ENCODE measurements at regions not wholly inside any gene's neighbourhood (a gene's known extent, or its start where the extent isn't known, plus 50 kb on each side); places are given as distances from the start of the nearest gene placed in this dataset.

DNA sequence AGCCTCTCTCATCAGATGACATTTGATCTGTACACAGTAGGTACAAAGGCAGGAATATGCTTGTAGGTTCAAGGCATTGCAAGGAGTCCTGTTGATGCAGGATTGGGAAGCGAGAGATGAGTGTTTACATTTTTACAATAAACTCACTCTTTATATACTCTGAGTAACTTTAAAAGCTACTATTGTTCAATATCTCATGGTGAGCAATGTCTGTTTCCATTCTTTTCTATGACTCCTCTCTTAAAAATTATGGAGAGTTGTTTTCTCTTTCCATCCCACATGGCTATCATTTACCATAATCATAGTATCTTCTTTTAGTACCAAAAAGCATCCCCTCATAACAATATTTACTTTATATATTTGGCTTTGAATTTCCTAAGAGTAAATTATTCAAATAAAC lies 314.0 kb upstream of the CDIN1 start:
- no peak for DNase-seq (ENCODE audit: low spot score)

DNA sequence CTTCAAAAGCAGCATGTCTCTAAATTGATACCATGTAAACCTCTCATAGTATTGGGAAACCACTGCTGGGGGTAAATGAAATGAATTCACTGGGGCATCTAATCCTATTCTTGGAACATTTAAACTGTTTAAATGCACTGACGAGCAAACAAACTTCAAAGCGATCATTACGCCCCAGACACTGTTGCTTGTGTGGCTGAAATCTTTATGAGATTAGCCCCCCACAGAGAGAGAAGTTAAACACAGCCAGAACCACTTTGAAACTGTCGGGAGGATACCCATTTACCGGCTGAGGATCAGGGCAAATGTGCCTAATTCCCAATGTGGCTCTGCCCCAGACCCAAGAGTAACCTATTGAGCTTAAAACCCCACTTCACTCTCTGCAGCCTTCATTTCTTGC lies 308.4 kb upstream of the CDIN1 start:
- DNase-seq (ENCODE audit: low spot score), result no peak

DNA sequence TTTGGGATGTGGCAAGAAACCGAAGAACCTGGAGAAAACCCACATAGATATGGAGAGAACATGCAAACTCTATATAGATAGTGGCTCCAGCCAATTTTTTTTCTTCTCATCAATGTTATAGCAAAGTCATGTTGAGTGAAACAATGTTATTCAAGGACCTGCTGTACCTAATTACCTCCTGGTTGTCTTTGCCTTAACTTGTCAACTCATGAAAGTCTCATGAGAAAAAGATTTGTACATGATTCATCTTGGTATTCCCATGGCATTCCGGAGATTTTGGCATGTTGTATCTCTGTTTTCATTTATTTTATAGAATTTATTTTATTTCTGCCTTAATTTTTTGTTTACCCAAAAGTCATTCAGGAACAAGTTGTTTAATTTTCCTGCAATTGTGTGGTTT lies 303.8 kb upstream of the CDIN1 start:
- DNase-seq (ENCODE audit: low spot score), result no peak

DNA sequence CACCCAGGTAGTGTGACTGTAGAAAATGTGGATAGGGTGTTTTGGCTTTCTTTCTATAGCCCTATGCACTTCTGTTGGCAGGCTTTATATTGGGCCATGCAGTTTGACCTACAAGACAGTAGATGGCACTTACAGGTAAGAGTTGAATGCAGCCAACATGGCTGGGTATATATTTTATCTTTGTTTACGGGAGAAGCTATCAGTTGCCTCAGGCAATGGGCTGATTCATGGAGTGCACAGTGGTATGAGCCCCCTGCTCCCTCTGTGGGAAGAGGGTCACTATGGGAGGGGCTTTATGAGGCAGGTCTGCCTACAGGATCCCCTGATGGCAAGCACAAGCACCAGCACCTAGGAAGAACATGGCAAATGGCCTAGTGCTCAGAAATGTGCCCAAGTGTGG lies 301.2 kb upstream of the CDIN1 start:
- no peak for DNase-seq (ENCODE audit: low spot score)

DNA sequence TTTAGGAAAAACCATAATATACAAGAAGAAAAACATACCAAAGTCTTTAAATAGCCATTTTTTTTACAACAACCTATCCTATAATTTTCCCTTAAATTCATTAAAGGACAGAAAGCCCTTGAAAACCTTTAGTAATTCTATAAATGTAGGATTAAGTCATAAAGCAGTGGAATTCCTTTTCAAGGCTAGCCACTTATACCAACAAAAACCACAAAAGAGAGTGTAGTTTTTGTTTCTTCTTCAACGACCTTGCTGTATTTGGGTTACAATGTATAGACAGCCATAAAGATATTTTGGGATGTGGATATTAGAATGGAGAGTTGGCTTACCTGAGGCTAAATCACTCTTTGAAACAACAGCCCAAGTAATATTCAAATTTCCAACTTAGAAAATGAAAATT lies 296.6 kb upstream of the CDIN1 start:
- no peak for DNase-seq (ENCODE audit: low spot score)

DNA sequence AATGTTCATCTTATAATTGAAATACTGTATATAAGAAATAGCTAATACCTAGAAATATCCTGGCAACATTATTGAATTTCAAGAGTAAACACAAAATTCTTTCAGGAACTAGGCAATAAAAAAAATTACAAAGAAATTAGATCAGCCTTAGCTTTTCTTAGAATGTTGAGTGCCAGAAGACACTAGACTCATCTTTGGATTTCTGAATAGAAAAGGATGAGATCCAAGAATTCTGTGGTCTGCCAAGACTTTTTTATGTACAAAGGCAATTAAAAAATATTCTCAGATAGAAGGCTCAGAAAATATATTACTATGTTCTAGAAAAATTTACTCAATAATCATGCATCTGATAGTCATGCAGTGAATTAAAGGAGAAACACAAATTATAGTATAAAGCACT lies 294.5 kb upstream of the CDIN1 start:
- DNase-seq (ENCODE audit: low spot score), result no peak

DNA sequence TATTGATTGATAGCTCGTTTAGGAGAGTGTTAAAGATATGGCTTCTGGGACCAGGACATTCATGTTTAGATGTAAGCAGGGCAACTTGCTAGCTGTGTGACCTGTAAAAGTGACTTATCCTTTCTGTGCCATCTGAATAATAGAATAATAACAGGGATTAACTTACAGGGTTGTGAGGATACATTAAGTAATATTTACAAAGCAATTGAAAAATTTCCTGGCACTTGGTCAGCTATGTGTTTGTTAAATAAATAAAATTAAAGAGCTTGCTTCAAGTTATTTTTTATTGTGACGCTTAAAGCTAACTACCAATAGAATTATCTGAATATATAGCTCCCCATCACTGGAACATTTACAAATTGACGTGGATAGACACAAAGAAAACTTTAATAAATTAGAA lies 287.9 kb upstream of the CDIN1 start:
- DNase-seq (ENCODE audit: low spot score), result no peak

DNA sequence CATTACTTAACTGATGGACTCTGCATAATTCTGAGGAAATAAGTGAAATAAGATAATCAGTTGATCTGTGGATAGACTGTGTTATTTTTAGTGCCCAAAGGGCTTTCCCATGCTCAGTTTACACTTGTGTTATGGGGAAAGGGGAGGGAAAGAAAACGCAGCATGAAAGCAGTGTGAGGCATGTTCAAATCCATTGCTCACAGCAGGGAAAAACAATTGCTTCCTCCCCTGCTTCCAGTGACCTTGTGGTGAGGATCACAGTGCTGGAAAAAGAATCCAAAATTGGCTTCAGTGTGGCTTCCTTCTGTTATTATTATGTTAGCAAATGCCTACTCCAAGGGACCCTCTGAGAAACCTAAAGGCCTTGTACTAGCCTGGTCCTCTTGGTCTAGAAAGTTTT lies 285.1 kb upstream of the CDIN1 start:
- DNase-seq (ENCODE audit: low spot score), result no peak

DNA sequence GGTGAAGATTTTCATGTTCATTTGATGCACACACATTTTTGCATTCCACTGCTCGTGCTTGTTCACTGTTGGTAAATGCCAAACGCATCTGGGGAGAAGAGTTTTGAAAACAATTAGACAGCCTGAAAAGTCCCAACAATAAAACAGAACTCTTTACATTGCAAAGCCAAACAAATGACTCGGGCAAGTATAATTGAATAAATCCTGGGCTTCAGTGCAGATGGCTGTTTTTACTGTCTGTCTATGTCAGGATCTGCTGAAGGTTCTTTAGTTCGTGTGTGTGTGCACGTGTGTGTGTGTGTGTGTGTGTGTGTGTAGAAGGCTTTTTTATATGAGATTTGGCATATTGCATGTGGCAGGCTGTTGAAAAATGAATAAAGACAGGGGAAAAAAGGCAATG lies 277.5 kb upstream of the CDIN1 start:
- DNase-seq (ENCODE audit: low spot score), result no peak

DNA sequence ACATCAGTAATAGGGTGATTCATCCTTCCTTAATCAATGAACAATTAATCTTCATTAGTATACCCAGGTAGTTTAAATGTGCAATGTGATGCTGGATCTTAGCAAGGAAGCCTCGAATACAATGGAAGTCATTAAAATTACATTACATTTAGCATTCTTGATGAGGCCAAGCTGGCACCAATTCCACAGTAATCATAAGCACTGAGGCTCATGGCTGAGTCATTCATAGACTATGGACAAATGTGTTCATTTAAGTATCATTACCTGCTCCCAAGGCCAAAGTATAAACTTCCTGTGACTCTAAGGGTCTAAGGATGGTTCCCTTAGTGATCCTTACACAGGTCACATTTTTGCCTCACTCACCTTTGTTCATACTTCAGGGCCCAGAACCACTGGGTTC lies 266.4 kb upstream of the CDIN1 start:
- no peak for DNase-seq (ENCODE audit: low spot score)

DNA sequence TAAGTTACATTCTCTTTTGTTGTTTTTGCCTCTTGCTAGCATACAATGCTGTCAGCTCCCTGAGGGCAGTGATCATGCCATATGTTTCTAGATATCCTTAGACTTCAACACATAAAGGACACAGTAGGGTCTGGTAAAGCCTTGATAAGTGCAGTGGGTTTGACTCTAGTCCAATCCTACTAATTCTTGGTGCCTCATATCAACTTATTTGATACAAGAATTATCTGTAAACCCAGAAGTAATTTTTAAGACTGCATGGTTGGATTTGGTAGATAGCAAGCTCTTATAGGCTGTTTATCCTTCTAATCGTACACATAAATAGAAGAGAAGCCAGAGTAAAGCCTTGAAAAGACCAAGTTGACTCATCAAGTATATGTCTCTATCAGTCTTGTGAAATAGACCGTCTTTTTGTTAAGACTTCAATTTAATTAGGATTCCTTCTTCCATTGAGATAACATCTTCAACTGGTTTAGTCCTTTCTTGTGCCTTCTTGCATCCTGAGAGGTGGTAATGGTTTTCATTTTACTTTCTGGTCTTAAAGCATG lies 265.6 kb upstream of the CDIN1 start:
- DNase-seq (ENCODE audit: low spot score), result no peak

DNA sequence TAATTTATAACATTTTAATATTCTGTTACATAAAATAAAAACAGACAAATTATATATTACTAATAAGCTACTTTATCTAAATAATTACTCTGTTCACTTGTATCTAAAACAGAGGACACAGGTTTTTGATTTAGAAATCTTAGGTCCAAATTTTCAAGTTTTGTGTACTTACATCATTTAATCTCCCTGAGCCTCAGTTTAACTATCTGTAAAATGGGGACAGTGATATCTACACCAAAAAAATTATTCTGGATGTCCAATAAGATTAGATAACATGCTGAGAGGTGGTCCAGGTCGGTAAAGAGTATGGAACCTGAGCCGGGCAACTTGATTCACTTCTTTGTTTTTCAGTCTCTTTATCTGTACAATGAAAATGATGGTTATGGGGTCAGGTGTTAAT lies 263.8 kb upstream of the CDIN1 start:
- no peak for DNase-seq (ENCODE audit: low spot score)

DNA sequence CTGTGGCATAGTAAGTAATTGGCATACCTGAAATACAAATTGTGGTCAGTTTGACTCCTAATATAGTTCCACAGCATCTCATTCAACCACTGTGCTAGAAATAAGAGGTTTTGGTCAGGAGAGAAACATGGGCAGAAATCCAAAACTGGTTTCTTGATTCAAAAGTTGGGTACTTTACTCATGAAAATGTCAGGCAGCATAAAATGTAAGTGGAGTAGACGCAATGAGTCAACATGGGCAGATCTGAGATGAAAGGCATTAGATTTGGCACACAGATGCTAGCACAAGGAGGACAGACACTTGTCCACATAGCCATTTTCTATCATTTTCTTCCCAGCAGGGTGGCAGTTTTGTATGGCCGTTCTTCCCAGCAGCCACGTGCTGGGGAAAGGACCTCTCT lies 255.8 kb upstream of the CDIN1 start:
- DNase-seq (ENCODE audit: low spot score), result no peak

DNA sequence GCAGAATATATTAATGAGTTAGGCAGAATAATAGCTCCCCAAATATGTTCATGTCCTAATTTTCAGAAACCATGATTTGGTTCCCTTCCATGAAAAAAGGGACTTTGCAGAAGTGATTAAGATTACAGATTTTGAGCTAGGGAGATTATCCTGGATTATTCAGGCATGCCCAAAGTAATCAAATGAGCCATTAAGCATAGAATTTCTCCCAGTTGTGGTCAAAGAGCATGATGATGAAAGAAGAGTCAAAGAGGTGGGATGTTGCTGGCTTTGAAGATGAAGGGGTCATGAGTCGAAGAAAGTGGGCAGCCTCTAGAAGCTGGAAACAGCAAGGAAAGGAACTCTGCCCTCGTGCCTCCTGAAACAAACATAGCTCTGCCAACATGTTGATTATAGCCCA lies 254.2 kb upstream of the CDIN1 start:
- no peak for DNase-seq (ENCODE audit: low spot score)

DNA sequence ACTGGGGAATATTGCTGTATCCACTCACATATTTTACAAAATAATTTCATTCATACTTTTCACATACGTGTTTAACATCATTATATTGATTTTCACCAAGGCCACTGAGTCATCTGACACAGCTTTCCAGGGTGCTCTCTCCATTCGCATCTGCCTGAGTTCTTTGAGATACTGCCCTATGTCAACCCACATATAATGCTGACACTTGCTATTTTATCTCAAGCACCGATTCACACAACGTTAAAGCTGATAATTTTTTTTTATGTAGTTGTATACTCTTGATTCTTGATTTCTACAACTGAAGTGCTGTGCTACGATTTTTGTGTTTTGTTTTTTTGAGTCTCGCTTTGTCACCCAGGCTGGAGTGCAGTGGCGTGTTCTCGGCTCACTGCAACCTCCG lies 249.8 kb upstream of the CDIN1 start:
- no peak for DNase-seq (ENCODE audit: low spot score)

DNA sequence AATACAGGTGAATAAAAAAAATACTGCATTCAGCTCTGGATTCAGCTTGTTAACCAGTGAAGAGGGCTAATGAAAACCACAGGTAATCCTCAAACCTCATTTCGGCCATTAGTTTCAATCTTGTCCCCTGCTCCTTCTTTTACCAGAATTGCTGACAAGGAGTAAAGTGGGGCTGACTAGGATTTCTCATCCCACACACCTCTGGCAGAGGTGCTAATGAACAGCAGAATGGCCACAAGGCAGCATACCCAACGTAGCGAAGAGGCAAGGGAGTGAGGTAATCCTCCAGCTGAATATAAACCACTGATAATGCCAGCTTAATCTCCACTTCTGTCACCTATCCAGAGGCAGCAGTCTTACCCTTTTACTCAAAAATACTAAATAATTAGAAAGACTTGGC lies 248.8 kb upstream of the CDIN1 start:
- no peak for DNase-seq (ENCODE audit: low spot score)

DNA sequence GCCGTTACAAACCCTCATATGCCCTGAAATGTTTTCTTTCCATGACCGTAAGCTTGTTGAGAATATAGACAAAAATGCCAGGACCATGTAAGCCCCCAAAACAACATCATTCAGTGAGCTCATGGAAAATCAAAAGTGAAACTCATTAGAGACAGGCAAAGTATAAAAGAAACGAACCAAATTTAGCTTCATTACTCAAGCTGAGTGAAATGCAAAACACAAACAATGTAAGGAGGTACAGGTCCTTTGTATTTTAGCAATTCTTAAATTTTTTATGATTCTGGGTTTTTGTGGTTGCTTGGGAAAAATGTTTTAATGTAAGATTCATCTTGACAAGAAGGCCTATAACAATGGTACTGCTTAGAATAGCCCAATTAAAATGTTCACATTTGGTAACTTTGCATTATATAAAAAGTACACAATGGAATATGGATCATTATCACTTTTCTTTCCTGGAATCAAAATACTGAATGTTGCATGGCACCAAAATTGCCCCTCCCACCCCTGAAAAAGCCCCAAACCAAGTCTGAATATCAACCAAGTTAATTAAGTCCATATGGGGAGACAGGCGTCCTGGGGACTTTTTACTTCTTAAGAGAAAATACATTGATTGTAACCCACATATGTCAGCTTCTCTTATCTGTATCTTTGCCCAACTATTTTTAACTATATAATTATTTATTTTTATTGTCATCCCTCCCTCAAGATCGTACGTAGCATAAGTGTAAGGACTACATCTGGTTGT lies 247.7 kb upstream of the CDIN1 start:
- DNase-seq (ENCODE audit: low spot score), result no peak

DNA sequence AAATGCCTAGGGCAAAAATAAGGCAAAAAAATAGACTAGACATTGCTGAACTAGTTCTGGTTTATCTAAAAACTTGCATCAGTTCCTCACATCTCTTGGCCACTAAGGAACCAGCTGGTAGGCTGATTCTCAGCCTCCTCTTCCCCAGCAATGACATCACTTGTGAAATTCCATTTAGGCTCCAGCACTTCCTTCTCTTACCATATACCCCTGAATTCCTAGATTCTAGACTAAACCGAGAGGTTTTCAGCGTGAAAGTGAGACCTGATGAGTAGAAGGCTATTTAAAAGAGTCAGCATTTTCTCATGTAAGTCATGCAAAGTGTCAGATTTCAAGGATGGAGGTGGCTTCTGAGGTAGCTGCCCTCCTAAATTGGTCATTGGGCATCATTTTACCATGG lies 247.1 kb upstream of the CDIN1 start:
- no peak for DNase-seq (ENCODE audit: low spot score)

DNA sequence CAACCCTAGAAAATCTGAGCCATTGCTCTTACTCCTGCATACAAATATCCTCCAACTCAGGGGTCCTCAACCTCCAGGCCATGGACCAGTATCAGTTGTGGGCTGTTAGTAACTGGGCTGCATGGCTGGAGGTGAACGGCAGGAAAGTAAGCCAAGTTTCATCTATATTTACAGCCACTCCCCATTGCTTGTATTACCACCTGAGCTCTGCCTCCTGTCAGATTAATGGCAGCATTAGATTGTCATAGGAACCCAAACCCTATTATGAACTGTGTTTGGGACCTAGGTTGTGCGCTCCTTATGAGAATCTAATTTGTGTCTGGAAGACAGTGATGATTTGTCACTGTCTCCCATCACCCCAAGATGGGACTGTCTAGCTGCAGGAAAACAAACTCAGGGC lies 246.5 kb upstream of the CDIN1 start:
- no peak for DNase-seq (ENCODE audit: low spot score)

DNA sequence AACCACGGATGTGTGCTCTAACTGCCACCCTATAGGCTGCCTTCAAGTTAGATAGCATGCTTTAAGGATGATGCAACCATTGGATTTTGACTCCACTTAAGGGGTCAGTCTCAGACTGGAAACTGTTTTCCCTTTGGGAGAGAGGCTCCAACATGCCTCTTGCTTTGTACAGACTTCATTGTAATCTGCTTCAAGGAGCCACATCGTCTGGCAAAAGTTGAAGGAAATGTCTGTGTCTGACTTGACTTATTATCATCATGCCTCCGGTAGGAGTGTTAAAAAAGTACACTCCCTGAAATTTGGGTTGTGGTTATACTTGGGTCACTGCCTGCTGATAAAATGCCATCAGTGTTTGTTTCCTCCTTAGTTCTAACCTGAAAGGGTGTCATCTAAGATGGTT lies 245.4 kb upstream of the CDIN1 start:
- DNase-seq (ENCODE audit: low spot score), result no peak

DNA sequence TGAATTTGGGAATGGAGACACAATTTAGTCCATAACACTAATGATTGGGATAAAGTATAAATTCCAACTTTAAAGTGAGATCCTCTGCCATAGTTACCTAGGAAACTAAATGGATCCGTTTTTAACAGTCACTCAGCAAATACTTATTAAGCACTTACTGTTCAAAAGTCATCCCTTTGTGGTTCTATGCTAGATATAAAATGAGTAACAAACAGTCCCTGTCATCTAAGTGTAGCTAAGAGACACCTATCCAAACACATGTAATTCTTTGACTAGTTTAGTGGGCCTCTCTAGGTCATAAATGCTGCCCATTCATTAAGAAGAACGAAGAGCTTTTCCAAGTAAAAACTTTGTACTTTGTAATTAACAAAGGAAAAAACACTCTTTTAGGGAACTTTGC lies 244.2 kb upstream of the CDIN1 start:
- no peak for DNase-seq (ENCODE audit: low spot score)

DNA sequence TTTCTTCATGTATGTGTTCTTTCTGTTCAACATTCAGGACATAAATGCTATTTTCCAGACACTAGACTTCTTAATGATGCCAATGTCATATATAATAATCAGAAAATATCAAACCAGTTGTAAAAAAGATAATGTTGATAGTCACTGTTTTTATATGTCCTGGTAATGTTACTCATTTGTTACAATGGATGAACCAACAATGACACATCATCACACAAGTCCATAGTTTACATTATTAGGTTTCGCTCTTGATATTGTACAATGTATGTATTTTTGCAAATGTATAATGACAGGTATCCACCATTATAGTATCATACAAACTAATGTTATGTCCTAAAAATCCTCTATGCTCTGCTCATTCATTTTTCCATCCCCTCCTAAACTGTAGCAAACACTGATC lies 243.8 kb upstream of the CDIN1 start:
- DNase-seq (ENCODE audit: low spot score), result no peak

DNA sequence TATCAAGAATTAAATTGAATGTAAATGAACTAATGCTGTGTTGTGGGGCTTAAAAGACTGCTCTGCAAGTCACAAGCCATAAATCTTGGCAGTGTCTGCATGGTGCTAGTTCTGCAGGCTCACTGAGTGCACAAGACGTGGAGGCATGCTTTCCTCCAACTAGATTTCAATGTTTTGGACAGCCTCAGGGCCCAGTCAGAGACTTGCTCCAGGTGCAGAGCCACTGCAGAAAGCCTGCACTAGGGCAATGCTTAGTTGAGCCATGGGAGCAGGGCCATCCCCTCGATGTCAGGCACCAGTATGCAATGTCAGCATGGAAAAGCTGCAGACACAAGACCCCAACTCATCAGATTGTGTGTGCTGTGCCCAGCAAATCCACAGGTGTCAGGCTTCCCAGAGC lies 234.5 kb upstream of the CDIN1 start:
- DNase-seq (ENCODE audit: low spot score), result no peak

DNA sequence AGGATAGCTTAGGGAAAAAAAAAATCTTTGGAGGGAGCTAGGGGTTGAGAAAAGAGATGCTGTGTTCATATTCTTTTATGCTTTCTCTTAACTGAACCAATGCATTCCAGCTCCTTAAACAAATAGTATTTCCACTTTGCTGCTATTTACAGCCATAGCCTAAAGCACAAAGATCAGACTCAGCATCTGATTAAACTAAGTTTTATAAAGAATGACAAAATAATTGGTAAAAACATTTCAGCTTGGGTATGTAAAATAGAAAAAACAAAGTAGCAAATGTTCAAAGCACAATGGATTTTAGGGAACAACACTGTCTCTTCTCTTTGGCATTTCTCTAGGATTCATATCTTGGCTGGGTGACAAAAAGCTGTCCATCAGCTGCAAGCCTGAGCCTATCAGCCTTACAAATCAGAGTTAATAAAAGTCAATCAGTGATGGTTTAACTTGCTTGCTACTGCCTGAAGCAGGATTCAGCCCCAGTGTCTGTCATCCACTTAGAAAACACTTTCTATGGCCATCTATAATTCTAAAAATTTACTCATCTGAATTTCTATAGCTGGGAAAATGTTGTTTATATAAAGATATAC lies 232.1 kb upstream of the CDIN1 start:
- DNase-seq (ENCODE audit: low spot score), result no peak
